GM18517 (cell line): ENCODE measurements at regions not wholly inside any gene's neighbourhood (a gene's known extent, or its start where the extent isn't known, plus 50 kb on each side); places are given as distances from the start of the nearest gene placed in this dataset.
"Not testable (repeated sequence)": the region's sequence is repeated elsewhere in the genome, so short reads cannot be mapped to it uniquely, and the experiment has no call there.

Experiments used
- ATAC-seq: cut with Tn5 transposase; IDR thresholded peaks from one replicate; pipeline ENCODE4 v1.9.1; 2021; ENCODE audit warnings: mild to moderate bottlenecking, moderate library complexity; ENCODE audit not compliant: unreplicated experiment

- ATAC-seq = no peak
Measured at GRCh38 chr4:66855956-66856355, 689.3 kb downstream of the CENPC start.

GRCh38 chr4:66853845-66854244 is 691.5 kb downstream of the CENPC start:
- no peak for ATAC-seq

- no peak for ATAC-seq
Measured at GRCh38 chr4:66852843-66853242, 692.5 kb downstream of the CENPC start.

GRCh38 chr4:66849596-66849995 is 695.7 kb downstream of the CENPC start:
- ATAC-seq = no peak

GRCh38 chr4:66842724-66843088 is 702.6 kb downstream of the CENPC start:
- no peak for ATAC-seq

GRCh38 chr4:66842026-66842723 is 703.1 kb downstream of the CENPC start:
- no peak for ATAC-seq

- ATAC-seq = no peak
Measured at GRCh38 chr4:66840178-66840577, 705.1 kb downstream of the CENPC start.

- no peak for ATAC-seq
Measured at GRCh38 chr4:66837279-66837922, 707.9 kb downstream of the CENPC start.

- no peak for ATAC-seq
Measured at GRCh38 chr4:66829310-66829709, 716.0 kb downstream of the CENPC start.

- ATAC-seq = no peak
Measured at GRCh38 chr4:66820681-66821080, 724.6 kb downstream of the CENPC start.

- no peak for ATAC-seq
Measured at GRCh38 chr4:66814277-66814676, 731.0 kb downstream of the CENPC start.

- no peak for ATAC-seq
Measured at GRCh38 chr4:66805582-66805981, 739.7 kb downstream of the CENPC start.

- no peak for ATAC-seq
Measured at GRCh38 chr4:66804979-66805378, 740.3 kb downstream of the CENPC start.

- no peak for ATAC-seq
Measured at GRCh38 chr4:66797608-66798007, 747.7 kb downstream of the CENPC start.

- no peak for ATAC-seq
Measured at GRCh38 chr4:66795724-66796123, 749.6 kb downstream of the CENPC start.

GRCh38 chr4:66794390-66795034 is 750.8 kb downstream of the CENPC start:
- no peak for ATAC-seq

- ATAC-seq = no peak
Measured at GRCh38 chr4:66791686-66792085, 753.6 kb downstream of the CENPC start.

- no peak for ATAC-seq
Measured at GRCh38 chr4:66785479-66785878, 759.8 kb downstream of the CENPC start.

GRCh38 chr4:66782751-66783150 is 762.6 kb downstream of the CENPC start:
- not testable (repeated sequence) for ATAC-seq

GRCh38 chr4:66777097-66777496 is 768.2 kb downstream of the CENPC start:
- ATAC-seq = no peak

- no peak for ATAC-seq
Measured at GRCh38 chr4:66769441-66769840, 775.9 kb downstream of the CENPC start.

GRCh38 chr4:66767442-66767841 is 777.9 kb downstream of the CENPC start:
- no peak for ATAC-seq
